Islet precursor cell (in vitro differentiated cells): ENCODE measurements at regions not wholly inside any gene's neighbourhood (a gene's known extent, or its start where the extent isn't known, plus 50 kb on each side); places are given as distances from the start of the nearest gene placed in this dataset.
"Not testable (repeated sequence)": the region's sequence is repeated elsewhere in the genome, so short reads cannot be mapped to it uniquely, and the experiment has no call there.

Source experiments
- DNase-seq: peaks from one replicate; pipeline ENCODE4 v3.0.0-alpha.2; 2018

GRCh38 chr14:105711841-105712460 is 185.6 kb downstream of the TMEM121 start:
- DNase-seq, result peak; percentile 35

- peak; percentile 19 for DNase-seq
Measured at GRCh38 chr14:105712670-105713069, 186.3 kb downstream of the TMEM121 start.

GRCh38 chr14:105713160-105713559 is 186.8 kb downstream of the TMEM121 start:
- peak; percentile 16 for DNase-seq

- peak; percentile 7 for DNase-seq
Measured at GRCh38 chr14:105713836-105714235, 187.5 kb downstream of the TMEM121 start.

GRCh38 chr14:105718787-105719186 is 192.4 kb downstream of the TMEM121 start:
- peak; percentile 2 for DNase-seq

- DNase-seq, result not testable (repeated sequence)
Measured at GRCh38 chr14:105720106-105720505, 193.7 kb downstream of the TMEM121 start.

- not testable (repeated sequence) for DNase-seq
Measured at GRCh38 chr14:105720852-105721601, 194.6 kb downstream of the TMEM121 start.

GRCh38 chr14:105721602-105721970 is 195.2 kb downstream of the TMEM121 start:
- DNase-seq, result not testable (repeated sequence)

GRCh38 chr14:105721996-105722709 is 195.8 kb downstream of the TMEM121 start:
- DNase-seq, result not testable (repeated sequence)

GRCh38 chr14:105723271-105723670 is 196.9 kb downstream of the TMEM121 start:
- DNase-seq, result not testable (repeated sequence)

- not testable (repeated sequence) for DNase-seq
Measured at GRCh38 chr14:105723776-105724175, 197.4 kb downstream of the TMEM121 start.

GRCh38 chr14:105729825-105730368 is 203.5 kb downstream of the TMEM121 start:
- DNase-seq, result not testable (repeated sequence)

GRCh38 chr14:105730731-105731130 is 204.3 kb downstream of the TMEM121 start:
- DNase-seq, result not testable (repeated sequence)

GRCh38 chr14:105731221-105731985 is 205.0 kb downstream of the TMEM121 start:
- DNase-seq, result peak; percentile 27

- peak; percentile 14 for DNase-seq
Measured at GRCh38 chr14:105733081-105734065, 207.0 kb downstream of the TMEM121 start.

- DNase-seq, result not testable (repeated sequence)
Measured at GRCh38 chr14:105734241-105734640, 207.9 kb downstream of the TMEM121 start.

- DNase-seq, result not testable (repeated sequence)
Measured at GRCh38 chr14:105736331-105736730, 209.9 kb downstream of the TMEM121 start.

GRCh38 chr14:105737504-105738246 is 211.3 kb downstream of the TMEM121 start:
- DNase-seq, result no peak

GRCh38 chr14:105738638-105739037 is 212.3 kb downstream of the TMEM121 start:
- DNase-seq, result no peak

- no peak for DNase-seq
Measured at GRCh38 chr14:105739331-105740102, 213.1 kb downstream of the TMEM121 start.
